ENCODE measurements at regions not wholly inside any gene's neighbourhood (a gene's known extent, or its start where the extent isn't known, plus 50 kb on each side); places are given as distances from the start of the nearest gene placed in this dataset.

DNA sequence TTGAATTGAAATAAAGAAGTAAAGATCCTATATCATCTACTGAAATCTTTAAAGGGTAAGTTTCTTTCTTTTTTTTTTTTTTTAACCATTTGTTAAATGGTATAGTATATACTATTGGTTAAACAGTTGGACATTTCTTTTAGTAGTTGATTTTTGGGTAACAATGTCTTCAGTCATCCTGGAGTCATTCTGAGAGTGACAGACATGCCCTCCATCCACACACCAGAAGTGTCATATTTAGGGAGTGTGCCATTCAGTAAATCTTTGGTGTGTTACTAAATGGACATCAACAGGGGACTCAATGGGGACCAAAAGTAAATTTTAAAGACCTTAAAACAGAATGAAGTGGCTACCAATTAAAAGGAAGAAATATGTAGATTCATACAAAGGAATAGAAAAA lies 50.8 kb upstream of the SLC39A10 start:
- DNase-seq: no peak

DNA sequence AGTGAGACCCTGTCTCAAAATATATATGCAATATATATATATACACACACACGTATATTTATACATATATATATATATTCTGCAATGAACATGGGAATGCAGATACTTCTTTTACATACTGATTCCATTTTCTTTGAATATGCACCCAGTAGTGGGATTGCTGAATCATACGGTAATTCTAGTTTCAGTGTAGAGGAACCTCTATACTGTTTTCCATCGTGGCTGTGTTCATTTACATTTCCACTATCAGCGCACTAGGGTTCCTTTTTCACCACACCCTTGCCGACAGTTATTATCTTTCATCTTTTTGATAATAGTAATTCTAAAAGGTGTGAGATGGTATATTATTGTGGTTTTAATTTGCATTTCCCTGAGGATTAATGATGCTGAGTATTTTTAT lies 52.3 kb upstream of the SLC39A10 start:
- DNase-seq: no peak

DNA sequence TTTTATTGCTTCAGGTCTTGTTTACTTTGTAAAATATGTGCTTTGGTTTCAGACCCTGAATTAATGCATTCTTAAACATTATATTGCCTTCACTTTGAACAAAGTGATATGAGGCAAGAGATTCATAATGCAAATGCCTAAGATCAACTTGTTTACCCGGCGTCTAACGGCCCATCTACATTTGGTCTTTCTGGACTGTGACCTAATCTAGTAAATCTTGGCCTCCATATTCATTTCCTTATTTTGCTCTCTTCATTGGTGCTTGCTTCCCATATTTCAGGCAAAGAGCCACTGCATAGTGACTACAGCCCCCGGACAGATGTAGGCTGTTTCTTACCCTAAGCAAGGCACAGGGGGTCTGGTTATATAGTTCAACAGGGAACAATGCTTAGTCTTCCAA lies 53.0 kb upstream of the SLC39A10 start:
- DNase-seq: no peak

DNA sequence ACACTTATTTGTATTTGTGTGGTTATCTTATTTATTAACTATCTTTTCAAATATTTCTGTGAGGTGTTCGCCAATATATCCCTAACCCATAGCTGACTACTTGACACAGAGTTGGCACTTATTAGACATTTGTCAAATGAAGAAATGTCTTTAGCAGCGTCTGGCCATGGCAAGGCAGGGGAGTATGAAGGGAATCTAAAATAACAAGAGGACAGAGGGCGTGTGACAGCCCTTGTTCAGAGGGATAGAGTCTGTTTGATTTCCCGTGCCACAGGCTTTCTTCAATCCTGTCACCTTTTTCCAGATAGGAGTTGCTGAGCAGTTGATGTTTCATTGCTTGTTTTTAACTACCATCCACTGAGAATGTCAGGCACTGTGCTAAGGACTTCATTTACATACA lies 53.6 kb upstream of the SLC39A10 start:
- DNase-seq: no peak

DNA sequence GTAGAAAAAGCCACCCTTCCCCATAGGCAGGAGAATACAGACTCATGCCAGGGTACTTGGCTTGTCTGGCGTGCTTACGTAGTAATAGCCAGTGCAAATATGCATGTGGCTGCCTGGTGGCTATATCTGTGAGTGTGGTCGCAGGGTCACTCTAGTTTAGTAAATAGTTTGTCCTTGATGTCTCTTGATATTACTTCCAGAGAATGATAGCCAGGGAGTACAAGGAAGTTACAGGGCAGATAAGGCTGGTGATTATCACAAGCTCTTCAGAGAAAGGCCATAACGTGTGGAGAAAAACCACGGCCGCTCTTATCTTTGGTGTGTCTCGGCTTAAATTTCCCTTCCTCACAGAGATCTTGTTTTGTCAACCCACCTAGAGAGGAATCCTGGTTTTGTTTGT lies 54.3 kb upstream of the SLC39A10 start:
- no peak for DNase-seq

DNA sequence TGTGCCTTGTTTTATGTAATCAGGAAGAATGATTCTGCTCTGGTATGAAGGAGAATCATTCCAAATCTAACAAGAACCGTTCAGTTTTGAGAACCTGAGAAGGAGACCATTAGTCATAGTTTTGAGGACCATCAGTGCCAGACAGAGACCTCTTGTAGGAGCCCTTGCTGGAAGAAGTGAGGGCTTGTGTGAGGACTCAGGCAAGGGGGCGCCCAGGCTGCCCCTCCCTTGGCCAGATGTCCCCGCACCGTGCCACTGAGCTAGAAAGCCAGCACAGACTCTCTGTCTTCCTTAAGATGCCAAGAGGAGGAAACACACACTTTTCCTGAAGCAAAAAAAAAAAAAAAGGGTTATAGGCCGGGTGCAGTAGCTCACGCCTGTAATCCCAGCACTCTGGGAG lies 55.7 kb upstream of the SLC39A10 start:
- no peak for DNase-seq

DNA sequence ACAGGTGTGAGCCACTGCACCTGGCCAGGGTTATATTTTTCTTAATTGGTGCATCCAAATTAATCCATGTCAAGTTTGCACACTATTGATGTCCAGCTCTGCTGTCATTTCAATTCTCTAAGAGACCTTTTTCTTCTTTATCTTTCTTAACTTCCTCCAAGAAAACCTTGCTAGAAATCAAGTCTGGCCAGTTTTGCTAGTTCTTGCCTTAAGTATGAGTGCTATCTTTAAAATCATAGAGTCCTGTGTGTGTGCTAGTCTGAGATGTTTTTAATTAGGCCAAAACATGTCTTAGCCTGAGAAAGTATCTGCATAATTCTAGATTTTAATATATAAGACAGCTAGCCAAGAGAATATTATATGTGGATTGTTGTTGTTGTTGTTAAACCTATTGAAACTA lies 56.2 kb upstream of the SLC39A10 start:
- DNase-seq: no peak

DNA sequence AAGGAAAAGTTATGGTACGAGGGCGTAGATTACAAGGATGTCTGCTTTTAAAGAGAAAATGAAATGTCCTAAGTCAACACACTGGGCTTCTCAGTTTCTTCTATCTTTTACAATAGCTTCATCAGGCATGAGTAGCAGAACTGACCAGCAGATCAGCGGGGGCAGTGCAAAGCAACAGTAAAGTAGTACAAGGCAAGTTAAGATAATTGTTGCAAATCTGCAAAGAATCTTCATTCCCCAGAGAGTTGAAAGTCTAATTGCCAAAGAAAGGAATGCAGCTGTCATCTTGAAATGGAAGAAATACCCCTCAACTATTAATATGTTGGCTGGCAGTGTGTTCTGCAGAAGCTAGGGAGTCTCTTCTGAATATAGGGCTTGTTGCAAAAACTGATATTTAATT lies 60.2 kb upstream of the SLC39A10 start:
- no peak for DNase-seq

DNA sequence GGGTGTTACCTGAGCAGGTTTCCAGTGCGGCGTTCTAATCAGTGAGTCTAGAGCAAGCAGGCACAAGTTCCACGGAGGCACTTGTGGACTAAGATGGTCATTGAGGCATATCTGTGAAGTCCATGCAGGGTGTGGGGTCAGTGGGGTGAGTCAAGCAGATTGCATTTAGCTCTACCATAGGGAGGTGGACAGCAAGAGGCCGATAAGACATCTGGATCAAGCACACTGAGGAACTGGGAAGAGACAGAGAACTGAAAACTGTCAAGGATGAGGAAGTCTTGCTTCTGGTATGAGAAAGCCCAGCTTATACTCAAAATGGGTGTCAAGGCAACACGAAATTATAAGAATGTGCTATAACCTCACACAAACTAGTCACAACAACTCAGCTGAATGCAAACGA lies 61.2 kb upstream of the SLC39A10 start:
- peak in 1 of 2 donors; percentile 19 for DNase-seq

DNA sequence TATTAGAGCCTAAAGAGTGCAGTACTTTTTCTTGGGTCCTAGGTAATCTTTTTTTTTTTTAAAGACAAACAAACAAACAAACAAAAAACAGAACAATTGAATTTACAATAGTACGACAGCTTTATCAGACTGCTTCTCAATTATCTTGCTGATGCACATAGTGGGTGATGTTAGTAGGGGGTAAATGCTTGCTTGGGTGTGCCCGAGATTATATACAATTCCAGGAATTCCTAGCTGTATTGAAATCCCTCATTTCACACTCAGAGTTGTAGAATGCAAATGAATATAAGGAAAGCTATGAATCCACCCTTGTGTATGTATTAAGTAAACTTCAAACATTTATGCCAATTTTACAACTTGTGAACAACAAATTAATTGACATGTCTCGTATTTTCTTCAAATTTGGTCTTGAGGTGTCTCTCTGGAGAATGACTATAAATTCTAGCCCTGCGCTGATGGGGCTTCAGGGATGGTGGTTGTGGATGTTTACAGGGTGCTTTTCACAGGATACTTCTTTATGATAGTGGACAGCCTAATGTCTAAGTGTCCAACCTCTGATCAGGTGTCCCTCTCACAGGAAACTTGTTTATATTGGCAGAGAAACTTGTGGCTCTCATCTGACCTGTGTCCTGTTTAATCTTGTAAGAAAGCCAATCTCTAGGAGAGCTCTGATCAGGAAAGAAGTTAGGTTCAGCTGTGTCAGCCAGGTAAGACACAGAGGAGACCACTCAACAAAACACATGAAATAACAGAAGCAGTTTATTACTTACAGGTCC lies 61.9 kb upstream of the SLC39A10 start:
- DNase-seq: no peak

DNA sequence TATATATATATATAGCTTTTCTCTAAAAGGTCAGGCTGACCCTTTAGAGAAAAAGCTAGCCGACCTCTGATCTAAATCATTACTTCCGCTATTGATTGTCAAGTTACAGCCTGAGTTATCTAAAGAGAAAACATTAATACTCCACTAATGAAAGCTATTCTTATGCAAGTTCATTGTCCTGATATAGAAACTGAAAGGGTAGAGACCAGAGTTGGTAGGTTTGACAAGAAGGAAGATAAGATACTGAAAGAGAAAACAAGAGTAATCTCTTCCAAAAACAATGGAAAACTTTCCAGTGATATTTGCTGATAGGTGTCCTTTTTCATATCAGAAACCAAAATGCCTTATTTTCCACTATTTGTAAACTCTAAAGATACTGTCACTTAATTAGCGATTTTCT lies 62.8 kb upstream of the SLC39A10 start:
- DNase-seq: no peak

DNA sequence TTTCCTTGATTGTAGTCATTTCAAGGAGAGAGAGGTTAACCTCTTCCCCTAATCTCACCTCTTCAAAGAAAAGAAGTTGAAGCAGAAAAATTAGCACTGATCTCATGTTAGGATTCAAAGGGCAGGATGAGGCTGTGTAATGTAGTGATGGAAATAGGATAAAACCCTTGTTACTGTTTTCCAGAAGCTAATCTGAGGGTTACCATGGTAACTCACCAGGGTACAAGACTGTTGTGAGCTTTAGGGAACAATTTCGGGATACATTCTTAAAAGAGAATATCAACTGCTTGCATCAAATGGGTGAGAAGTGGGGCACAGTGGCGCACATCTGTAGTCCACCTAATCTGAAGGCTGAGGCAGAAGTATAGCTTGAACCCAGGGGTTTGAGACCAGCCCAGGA lies 64.9 kb upstream of the SLC39A10 start:
- no peak for DNase-seq

DNA sequence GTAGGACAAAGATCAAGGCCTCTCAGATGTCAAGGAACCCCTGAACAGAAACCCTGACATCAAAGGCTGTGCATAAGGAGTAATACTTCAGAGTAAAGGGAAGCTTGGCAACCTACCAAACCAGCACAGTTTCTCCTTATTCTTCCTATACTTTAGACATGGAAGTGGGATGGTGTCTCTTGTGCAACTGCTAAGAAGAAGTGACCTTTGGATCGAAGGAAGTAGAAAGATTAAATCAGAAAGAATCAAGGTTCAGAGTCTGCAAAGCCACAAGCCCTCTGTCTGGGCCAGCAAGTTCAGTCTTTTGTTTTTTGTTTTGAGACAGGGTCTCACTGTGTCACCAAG lies 66.2 kb upstream of the SLC39A10 start:
- no peak for DNase-seq

DNA sequence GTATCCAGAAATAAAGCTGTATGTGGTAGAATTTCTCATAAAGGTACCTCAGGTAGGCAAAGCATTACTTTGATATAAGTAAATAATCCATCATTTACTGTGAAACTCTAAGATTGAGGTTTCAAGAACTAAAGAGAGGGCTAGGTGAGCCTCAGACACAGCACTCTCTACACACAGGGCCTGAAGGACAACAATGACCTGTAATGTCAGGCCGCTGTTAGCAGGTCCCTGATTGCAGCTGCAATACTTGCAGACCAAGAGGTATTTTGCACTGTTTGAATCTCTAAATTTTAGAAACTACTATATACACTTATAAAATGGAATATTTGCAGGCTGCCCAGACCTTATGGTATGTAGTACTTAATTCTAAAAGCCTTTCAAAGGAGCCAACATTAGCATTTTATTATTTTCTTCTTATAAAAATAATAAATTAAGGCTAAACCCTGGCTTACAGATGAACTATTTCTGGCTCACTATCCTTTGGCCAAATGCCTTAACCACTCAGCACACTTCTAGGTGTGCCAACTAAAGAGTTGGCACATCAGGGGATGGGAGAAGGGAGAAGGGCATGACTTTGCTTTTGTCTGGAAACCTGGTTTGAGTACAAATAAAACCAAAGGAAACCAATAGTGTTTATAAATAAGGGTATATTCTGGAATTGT lies 66.7 kb upstream of the SLC39A10 start:
- no peak for DNase-seq

DNA sequence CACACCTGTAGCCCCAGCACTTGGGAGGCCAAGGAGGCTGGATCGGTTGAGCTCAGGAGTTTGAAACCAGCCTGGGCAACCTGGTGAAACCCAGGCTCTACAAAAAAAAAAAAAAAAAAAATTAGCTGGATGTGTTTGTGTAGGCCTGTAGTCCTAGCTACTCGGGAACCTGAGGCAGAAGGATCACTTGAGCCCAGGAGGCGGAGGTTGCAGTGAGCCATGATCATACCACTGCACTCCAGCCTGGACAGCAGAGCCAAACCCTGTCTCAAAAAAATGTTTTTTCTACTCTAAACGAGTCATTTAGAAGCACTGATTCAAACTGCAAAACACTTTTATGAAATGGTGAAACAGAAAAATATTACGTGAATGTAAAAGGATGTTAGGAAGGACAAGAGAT lies 69.1 kb upstream of the SLC39A10 start:
- DNase-seq: no peak

DNA sequence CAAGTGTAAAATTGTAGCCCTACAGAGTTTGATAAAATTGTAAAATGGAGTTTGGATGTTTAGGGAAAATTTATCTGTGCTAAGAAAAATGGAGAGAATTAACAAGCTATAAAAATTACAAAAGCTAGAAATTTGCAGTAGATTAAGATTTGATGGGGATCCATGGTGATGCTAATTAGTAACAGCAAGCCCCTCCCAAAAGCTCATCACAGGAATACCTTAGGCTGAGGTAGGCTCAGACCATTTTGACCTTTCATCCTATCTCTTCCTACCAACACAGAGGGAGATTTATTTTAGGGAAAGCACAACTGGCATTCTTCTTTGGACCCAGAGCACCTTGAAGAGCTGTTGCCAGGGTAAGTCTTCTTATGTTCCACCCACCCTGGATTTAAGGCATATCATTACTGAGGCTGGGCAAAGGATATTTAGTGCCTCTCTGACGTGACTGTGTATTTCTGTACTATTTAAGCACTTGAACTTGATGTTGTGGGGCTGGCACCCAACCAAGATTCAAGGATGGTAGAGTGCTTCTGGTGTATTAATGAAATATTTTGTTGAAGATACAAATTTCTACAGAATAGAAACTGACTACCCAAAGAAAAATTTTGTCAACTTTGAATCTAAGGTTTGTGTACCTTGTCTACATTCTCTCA lies 70.8 kb upstream of the SLC39A10 start:
- DNase-seq: no peak

DNA sequence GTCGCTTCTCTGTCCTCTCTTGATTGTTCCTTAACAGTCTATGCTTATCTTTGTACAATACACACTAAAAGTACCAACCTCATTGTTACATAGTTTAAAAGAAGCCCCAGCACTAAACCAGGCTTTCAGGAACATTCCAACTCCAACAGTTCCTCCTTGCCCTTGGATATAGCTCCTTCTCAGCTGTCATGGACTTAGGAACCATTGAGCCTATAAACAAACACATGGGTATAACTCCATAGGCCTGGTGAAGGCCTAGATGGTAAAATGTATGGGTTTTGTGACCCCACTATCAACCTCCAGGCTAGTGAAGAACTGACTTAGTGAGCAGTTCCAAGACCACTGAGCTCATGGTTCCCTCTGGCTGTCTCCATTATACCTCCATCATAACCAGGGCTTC lies 74.8 kb upstream of the SLC39A10 start:
- DNase-seq: no peak

DNA sequence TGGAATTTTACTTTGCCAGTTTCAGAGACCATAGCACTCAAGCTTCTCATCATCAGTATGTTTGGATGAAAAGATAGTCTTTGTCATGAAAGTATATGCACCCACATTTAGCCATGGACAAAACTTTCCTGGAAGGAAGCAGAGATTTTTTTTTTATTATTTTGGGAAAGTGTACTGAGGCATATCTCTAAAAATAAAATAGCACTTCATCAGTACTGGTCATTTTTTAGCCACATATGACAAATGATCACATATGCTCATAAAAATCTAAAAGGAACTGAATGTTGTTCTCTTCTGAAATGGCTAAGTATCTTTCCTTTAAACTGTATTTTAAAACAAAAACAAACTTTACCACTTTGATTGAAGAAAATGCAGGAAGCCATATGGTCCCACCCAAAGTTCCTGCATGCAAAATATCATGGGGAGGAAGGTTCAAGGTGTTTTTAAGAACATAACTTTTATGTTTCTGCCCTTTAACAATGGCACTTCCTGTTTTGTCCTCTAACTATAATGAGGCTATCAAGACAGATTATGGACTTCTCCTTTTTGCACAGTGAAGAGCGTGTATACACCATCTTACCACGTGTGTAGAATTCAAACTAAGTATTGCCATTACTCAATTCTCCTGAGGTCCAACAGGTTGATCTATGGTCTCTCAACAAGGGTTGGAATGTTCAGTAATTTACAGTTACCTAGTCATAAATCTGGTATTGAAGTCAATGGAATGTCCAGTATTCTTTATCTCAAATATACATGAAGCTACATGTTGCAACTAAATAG lies 77.1 kb upstream of the SLC39A10 start:
- no peak for DNase-seq

DNA sequence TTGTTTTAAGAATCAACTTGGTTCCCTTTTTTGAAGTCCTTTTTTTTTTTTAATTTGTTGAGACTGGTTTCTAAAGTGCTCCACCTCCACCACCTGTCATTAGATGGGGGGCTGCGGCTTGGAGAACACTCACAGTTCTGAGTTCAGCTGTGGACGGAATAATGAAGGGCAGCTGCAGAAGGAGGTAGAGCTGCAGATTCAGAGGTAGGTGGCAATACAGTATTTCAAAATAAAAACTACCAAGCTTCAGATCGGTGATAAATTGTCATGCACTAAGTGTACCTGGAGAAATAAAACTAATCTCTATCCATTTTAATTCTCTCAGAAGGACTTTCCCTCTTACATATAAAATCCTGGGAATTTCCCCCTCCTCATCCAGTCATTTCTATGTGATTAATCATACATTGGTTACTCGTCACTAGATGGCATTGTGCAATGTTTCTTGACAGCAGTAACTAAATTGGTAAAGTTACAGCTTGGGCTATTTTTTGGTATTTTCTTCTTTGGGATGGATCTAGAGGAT lies 81.1 kb upstream of the SLC39A10 start:
- DNase-seq: peak in 1 of 2 donors; percentile 41

DNA sequence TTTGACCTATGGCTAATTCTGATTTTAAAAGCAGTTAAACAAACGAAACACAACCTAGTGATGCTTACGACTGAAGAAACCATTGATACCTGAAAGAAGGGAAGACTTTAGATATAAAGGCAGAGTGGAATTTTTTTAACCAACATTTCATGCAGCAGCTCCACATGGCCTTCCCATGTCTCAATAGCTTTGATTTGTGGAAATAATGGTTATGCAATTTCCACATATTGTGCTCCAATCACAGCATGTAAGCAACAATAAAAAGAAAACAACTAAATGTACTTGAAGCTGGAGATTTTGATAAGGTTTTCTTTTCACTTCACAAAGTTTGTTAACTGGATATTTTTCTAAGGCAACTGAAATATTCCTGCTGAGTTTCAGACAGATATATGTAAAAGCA lies 82.0 kb upstream of the SLC39A10 start:
- DNase-seq: no peak

DNA sequence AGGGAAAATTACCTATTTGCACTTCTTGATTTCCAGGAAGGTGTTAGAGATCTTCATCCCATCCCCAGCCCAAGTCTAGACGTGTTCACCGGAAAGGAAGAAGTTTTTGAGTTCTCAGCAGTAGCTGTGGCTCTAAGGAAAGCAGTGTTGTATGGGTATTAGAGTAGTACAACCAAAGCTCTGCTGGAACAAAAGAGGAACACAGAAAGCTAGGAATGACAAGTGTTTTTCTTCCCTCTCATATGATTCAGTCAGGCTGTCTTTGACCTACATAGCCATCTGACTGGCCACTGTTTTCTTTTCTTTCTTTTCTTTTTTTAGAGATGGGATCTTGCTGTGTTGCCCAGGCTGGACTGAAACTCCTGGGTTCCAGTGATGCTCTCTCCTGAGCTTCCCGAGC lies 82.7 kb upstream of the SLC39A10 start:
- no peak for DNase-seq

DNA sequence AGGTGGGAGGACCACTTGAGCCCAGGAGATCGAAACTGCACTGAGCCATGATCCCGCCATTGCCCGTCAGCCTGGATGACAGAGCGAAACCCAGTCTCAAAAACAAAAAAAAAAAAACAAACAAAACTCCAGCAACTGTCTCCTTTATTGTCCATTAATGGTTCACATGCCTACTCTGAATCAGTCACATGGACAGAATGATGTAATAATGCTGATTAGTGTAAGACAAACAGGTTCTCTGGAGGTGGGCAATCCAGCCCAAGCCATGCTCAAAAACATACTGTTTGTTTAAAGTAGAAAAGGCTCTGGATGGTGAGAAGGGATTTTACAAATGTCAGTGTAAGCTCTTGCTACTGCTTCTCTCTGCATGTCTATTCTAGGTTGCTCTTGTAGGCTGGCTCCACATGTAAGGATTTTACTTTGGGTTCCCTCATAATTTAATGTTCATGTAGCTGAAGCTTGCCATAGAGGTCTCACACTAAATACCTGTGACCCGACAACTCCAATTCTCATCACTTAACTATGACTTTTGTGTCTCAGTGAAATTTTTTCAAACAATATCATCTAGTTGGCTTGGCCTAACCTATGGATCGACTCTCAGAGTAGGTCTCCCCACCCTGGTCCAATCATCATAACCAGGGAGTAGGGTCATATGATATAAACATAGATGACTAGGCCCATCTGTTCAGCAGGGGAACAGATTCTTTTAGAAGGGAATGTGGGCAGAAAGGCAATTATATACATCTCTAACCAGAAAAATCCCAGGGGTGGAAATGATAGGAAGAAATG lies 83.9 kb upstream of the SLC39A10 start:
- no peak for DNase-seq

DNA sequence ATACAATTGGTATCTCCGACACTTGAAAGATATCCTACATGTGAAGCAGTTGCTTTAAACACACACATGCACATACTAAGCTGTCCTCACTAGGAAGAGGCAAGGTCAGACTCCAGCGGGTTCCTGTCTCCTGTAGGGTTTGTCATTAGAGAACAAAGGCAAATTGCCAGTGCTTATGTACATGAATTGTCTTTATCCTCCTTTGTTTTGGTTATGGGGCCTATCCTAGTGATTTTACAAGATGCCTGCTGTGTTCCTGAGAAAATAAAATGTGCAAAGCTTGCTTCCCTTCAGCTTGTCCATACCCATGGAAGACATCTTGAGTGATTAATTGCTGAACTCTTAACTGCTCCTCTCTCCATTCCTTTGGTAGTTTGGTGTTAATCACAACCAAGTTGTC lies 86.7 kb upstream of the SLC39A10 start:
- no peak for DNase-seq
